ENCODE measurements at regions not wholly inside any gene's neighbourhood (a gene's known extent, or its start where the extent isn't known, plus 50 kb on each side); places are given as distances from the start of the nearest gene placed in this dataset.

- DNase-seq, result no peak
These were observed 68.2 kb upstream of the AFDN start for GRCh38 chr6:167758309-167759023.

GRCh38 chr6:167759206-167759605 lies 67.5 kb upstream of the AFDN start:
- no peak for DNase-seq

DNA sequence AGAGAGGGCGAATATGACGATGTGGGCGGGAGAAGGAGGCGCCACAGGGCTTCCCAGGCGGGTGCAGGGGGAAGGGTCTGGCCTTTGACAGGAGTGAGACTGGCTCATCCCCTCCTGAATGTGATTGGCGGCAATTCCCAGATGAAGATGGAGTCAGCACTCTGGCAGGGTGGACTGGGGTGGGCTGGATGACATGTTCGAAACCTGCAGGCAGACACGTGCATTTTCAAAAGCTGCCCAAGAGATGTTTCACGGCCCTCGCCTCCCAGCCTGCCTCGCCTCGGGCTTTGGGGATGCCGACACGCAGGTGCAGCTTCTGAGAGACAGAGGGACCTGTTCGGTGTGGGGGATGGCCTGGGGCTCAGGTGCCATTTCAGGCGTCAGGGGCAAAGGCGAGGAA lies 66.8 kb upstream of the AFDN start:
- no peak for DNase-seq

DNA sequence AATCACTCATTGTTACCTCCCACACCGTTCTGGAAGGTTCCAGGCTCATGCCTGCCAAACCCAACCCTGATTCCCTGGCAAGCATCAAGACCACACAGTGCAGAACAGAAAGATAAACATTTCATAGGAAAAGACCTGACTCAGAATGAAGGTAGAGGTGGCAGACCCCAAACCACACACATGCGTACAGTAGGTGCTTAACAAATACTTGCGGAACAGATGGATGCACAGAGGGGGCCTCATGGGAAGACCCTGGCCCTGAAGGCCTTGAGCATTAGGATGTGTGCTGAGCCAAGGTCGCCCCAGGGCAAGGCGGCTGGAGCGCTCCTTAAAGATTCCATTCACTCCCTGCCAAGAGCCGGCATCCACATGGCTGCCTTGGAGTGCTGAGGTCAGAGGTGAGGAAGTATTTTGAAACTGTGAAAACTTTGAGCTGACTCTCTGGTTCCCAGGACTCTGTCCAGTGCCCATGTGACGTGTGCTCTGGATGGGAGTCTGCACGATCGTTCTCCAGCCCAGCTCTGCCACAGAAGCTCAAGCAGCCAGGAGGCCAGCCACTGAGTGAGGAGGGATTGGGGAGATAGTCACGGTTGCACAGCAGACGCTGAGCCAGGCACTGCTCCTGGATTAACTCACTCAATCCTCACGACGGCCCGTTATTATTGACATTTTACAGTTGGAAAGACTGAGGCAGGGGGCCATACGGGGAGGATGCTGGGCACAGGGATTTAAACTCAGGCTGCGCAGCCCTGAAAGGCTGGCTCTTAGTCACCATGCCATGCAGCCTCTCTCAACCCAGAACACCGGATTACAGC lies 65.5 kb upstream of the AFDN start:
- DNase-seq, result no peak

DNA sequence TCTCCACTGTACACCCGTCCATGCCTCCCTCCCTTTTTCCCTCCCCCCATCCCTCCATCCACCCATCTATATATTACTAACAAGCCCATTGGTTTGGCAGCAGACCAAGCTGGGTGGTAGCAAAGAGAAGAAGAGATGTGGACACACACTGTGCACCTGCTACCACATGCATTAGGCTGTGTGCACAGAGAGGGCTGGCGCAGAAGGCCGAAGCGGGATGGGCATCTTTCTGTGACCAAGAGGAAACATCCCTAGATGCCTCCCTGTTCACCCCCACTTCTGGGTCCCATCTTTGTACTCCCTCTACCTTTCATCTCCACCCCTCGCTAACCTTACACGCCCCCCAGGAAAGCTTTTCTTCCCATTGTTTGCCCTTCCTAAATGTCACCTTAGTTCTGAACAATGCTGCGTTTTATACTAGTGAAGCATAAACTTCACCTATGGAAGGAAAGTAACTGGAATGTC lies 64.9 kb upstream of the AFDN start:
- DNase-seq, result no peak

- DNase-seq, result no peak
These were observed 64.3 kb upstream of the AFDN start for GRCh38 chr6:167762259-167762962.

GRCh38 chr6:167763056-167763944 lies 63.4 kb upstream of the AFDN start:
- DNase-seq, result no peak

GRCh38 chr6:167764215-167764614 lies 62.5 kb upstream of the AFDN start:
- no peak for DNase-seq

GRCh38 chr6:167764713-167765479 lies 61.8 kb upstream of the AFDN start:
- no peak for DNase-seq

DNA sequence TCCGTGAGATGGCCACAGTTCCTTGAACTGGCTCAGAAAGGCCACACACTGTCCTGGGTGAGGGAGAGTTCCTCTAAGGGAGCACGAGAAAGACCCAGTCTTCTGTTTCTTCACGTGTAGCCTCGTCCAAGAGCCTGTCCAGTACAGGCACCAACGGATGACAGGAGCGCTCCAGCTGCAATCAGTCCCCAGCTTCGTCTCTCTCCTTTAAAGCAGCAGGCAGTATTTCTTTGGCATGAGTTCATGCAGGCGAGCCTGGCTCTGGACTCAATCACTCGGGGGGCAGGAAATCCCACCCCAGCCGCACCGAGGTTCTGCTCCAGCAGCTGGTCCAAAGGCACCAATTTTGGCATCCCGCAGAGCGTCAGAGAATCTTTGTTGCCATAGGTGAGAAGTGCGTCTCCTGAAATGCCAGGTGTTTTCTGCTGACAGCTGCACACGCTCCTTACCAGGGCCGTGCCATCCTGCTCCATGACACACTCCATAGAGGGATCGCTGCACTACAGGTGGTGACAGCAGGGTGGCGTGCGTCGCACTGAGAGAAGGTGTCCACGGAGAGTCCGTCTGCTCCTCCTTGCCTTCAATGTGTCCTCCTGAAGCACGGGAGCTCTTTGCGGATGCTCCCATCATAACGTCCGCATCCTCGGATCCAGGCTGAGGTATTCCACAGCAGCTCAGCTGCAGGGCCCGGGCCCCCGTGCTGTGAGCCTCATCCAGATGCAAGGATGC lies 59.6 kb upstream of the AFDN start:
- DNase-seq, result no peak

DNA sequence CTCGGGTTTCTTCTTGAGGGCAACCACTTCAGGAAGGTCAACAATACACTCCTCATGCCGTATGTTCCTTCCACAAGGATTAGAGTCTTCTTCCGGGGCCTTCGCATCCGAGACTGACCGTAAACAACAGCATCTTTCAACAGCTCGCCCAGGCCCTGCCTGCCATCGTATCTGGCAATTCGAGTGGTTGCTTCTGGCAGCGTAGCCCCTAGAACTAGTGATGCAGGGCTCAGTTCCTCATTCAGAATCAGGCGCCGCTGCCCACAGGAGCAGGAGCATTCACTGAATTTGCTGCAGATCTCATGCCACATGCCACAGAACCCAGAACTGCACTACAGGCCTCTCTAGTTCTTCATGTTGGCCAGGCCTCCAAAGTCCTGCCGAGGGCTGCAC lies 59.0 kb upstream of the AFDN start:
- DNase-seq, result no peak

GRCh38 chr6:167768471-167769215 lies 58.1 kb upstream of the AFDN start:
- no peak for DNase-seq

DNA sequence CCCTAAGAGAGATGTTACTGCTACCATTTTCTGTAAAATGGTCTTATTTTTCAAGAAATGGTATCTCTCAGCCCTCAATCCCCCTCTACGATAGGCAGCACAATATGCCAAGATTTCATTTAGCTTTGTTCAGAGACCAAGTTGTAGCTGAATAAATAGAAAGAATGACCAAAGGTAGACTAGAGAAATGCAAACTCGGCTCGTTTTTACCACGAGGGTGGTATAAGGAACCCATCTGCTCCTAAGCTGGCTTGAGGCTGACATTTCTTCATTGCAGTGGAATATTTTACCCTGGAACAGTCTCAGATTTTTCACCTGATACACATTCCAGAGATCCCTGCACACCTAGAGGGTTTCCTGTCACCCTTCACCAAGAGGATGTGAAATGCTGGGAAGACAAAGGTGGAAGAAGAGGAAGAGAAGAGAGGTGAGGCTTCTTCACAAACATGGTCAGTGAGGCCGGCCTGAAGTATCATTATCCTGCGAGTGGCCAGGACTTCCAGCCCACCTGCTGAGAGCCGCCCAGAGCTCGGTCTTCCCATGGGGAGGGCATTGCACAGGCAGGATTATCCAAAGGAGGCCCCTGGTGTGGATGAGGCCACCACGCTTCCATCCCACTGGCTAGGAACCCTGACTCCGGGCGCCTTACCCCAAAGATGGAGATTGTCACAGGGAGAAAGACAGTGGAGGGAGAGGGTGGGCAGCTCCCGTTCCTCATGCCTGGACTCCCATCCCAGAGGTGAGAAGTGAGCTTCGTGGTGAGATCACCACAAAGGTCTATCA lies 57.1 kb upstream of the AFDN start:
- DNase-seq, result no peak

- no peak for DNase-seq
These were observed 56.3 kb upstream of the AFDN start for GRCh38 chr6:167770291-167770955.

- no peak for DNase-seq
These were observed 51.8 kb upstream of the AFDN start for GRCh38 chr6:167774881-167775280.

- no peak for DNase-seq
These were observed 49.6 kb upstream of the AFDN start for GRCh38 chr6:167776906-167777627.
